ENCODE measurements at regions not wholly inside any gene's neighbourhood (a gene's known extent, or its start where the extent isn't known, plus 50 kb on each side); places are given as distances from the start of the nearest gene placed in this dataset.

DNA sequence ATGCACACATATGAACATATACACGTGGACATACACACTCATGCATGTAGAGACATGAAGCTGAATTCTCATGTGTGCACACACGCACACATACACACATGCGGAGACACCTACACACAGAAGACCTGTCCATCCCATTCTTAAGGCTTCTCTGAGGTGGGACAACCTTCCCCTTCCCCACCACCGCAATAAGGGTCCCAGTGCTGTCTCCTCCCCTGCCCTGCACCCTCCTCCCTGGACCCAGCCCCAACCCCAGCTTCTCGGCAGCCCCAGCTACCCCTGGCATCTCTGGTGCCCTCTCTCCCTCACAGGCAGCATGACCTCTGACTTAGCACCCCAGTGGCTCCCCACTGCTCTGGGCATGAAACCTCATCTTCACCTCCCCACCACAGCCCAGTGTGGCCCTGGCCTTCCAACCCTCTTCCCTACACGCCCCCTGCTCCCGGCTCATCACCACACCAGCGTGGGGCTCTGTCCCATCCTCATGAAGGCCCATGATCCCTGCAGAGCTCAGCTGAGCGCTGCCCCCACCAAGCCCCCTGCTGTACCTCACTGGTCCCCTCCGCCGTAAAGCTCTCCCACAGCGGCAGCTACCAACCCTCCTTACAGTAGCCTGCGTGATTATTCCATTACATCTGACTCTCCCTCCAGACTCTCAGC, 204.1 kb upstream of the ZNF536 start:
- no peak for TF ChIP-seq CTCF (IDR thresholded peaks at IDR 0.05; ENCODE audit: poor library complexity)
- TF ChIP-seq EZH2 (IDR thresholded peaks at IDR 0.05; ENCODE audit: borderline replicate concordance), result no peak
